ENCODE measurements at regions not wholly inside any gene's neighbourhood (a gene's known extent, or its start where the extent isn't known, plus 50 kb on each side); places are given as distances from the start of the nearest gene placed in this dataset.

DNA sequence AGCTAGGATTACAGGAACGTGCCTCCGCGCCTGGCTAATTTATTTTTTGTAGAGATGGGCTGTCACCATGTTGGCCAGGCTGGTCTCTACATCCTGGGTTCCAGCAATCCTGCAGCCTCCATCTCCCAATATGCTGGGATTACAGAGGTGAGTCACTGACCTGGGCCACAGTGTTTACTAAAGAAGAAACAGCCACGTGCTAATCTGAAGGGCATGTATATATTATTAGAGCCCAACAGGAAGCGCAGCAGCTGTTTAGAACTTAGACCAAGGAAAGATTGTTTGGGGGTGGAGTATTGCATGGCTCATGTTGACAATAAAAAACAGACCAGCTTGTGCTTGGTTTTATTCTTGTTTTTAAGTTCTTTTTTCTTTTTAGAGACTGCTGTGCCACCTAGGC is 60.2 kb downstream of the HAPSTR1 start:
- Mint-ChIP-seq H3K9me3 (peaks cover 12% of the 10 kb centered on the region), H3K27ac (0 out of 2 replicates have a peak overlapping the region, but pooled peaks have one; percentile 14), H3K4me3 (no peak overlapping the region), H3K36me3 (ENCODE audit: low read depth) (peaks cover 12% of the 10 kb centered on the region; the same call in 2 of the 3 replicates), H3K4me1 (peaks cover 53% of the 10 kb centered on the region), H3K27me3 (ENCODE audit: insufficient read depth, low read depth, poor library complexity) (peaks cover 15% of the 10 kb centered on the region)
- ATAC-seq, result no peak
- H3K4me1 ChIP-seq (ENCODE audit: insufficient read depth), result peaks cover 69% of the 10 kb centered on the region
- no peaks in the 10 kb centered on the region for H4K20me1 ChIP-seq (replicated peaks; ENCODE audit: insufficient read depth)
- H3K4me2 ChIP-seq, result no peak overlapping the region
- DNase-seq (ENCODE audit: low spot score), result no peak
- no peaks in the 10 kb centered on the region for H3K27me3 ChIP-seq (ENCODE audit: insufficient read depth)
- no peak overlapping the region for H3K27ac ChIP-seq (ENCODE audit: low read depth)
- H3K9me2 ChIP-seq (ENCODE audit: insufficient read depth), result no peaks in the 10 kb centered on the region
- no peak overlapping the region for H2AFZ ChIP-seq
- H3F3A ChIP-seq (replicated peaks; ENCODE audit: low read depth), result 0 out of 2 replicates have a peak, but pooled peaks cover 7% of the 10 kb centered on the region
- H3K79me2 ChIP-seq (replicated peaks; ENCODE audit: insufficient read depth), result no peaks in the 10 kb centered on the region
- H3K4me3 ChIP-seq, result no peak overlapping the region
- no peaks in the 10 kb centered on the region for H3K36me3 ChIP-seq (ENCODE audit: insufficient read depth)
- TF ChIP-seq EZH2 (IDR thresholded peaks at IDR 0.05; ENCODE audit: low read depth, unreplicated experiment), result no peak
- no peak for TF ChIP-seq ZNF114 (CRISPR knock-in tag; IDR thresholded peaks at IDR 0.05)
- TF ChIP-seq, protein P1, sequence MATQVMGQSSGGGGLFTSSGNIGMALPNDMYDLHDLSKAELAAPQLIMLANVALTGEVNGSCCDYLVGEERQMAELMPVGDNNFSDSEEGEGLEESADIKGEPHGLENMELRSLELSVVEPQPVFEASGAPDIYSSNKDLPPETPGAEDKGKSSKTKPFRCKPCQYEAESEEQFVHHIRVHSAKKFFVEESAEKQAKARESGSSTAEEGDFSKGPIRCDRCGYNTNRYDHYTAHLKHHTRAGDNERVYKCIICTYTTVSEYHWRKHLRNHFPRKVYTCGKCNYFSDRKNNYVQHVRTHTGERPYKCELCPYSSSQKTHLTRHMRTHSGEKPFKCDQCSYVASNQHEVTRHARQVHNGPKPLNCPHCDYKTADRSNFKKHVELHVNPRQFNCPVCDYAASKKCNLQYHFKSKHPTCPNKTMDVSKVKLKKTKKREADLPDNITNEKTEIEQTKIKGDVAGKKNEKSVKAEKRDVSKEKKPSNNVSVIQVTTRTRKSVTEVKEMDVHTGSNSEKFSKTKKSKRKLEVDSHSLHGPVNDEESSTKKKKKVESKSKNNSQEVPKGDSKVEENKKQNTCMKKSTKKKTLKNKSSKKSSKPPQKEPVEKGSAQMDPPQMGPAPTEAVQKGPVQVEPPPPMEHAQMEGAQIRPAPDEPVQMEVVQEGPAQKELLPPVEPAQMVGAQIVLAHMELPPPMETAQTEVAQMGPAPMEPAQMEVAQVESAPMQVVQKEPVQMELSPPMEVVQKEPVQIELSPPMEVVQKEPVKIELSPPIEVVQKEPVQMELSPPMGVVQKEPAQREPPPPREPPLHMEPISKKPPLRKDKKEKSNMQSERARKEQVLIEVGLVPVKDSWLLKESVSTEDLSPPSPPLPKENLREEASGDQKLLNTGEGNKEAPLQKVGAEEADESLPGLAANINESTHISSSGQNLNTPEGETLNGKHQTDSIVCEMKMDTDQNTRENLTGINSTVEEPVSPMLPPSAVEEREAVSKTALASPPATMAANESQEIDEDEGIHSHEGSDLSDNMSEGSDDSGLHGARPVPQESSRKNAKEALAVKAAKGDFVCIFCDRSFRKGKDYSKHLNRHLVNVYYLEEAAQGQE (IDR thresholded peaks at IDR 0.05; ENCODE audit: unreplicated experiment), result no peak
- TF ChIP-seq ETS1 (IDR thresholded peaks at IDR 0.05), result no peak

GRCh38 chr16:9152649-9153501 is 61.4 kb downstream of the HAPSTR1 start:
- H3K36me3 ChIP-seq (ENCODE audit: insufficient read depth), result no peaks in the 10 kb centered on the region
- H3K27ac ChIP-seq (ENCODE audit: low read depth), result 0 out of 2 replicates have a peak overlapping the region, but pooled peaks have one; percentile 59
- H3K4me3 ChIP-seq, result no peak overlapping the region
- Mint-ChIP-seq H3K27me3 (ENCODE audit: insufficient read depth, low read depth, poor library complexity) (peaks cover 13% of the 10 kb centered on the region), H3K4me3 (no peak overlapping the region), H3K9me3 (peaks cover 12% of the 10 kb centered on the region), H3K36me3 (ENCODE audit: low read depth) (peaks cover 12% of the 10 kb centered on the region; the same call in 2 of the 3 replicates), H3K4me1 (peaks cover 55% of the 10 kb centered on the region), H3K27ac (peak overlapping the region; percentile 1; the same call in 1 of the 2 replicates)
- no peak overlapping the region for H3K4me2 ChIP-seq
- H2AFZ ChIP-seq, result no peak overlapping the region
- no peaks in the 10 kb centered on the region for H4K20me1 ChIP-seq (replicated peaks; ENCODE audit: insufficient read depth)
- ATAC-seq, result no peak
- no peaks in the 10 kb centered on the region for H3K9me2 ChIP-seq (ENCODE audit: insufficient read depth)
- no peaks in the 10 kb centered on the region for H3K27me3 ChIP-seq (ENCODE audit: insufficient read depth)
- peaks cover 68% of the 10 kb centered on the region for H3K4me1 ChIP-seq (ENCODE audit: insufficient read depth)
- H3K79me2 ChIP-seq (replicated peaks; ENCODE audit: insufficient read depth), result no peaks in the 10 kb centered on the region
- no peak for DNase-seq (ENCODE audit: low spot score)
- H3F3A ChIP-seq (replicated peaks; ENCODE audit: low read depth), result 0 out of 2 replicates have a peak, but pooled peaks cover 7% of the 10 kb centered on the region
- no peak for TF ChIP-seq JUNB (IDR thresholded peaks at IDR 0.05; ENCODE audit: unreplicated experiment)
- 0 out of 4 replicates have a peak, but pooled peaks of 1 of the 2 experiments have one; percentile 3 for TF ChIP-seq CTCF (conservative IDR thresholded peaks at IDR 0.05; ENCODE audit: low read depth in 2 of 2)
